Frontal cortex (tissue), 3 donors: ENCODE measurements at regions not wholly inside any gene's neighbourhood (a gene's known extent, or its start where the extent isn't known, plus 50 kb on each side); places are given as distances from the start of the nearest gene placed in this dataset.
A peak's percentile ranks its signal among the peaks of the same experiment; 100 is the strongest.

Experiments
- DNase-seq, 2 donors: peaks; one replicate each; pipeline ENCODE4 v3.0.0; 2012; ENCODE audit warnings: low spot score in 2 of 2
- FAIRE-seq: peaks from 2 replicates; lab custom pipeline; 2012; peaks lifted over from hg19 to GRCh38; lab: Jason Lieb, UNC
- donor health status: control.
- donor health status: control.
- donor health status: control.

- no peak for FAIRE-seq
- no peak for DNase-seq
Measured at GRCh38 chr10:29860166-29860565, 199.2 kb downstream of the JCAD start.

- DNase-seq (no peak), FAIRE-seq (no peak)
Measured at GRCh38 chr10:29859521-29860130, 199.8 kb downstream of the JCAD start.

GRCh38 chr10:29858702-29859267, 200.6 kb downstream of the JCAD start:
- no peak for FAIRE-seq
- no peak for DNase-seq

GRCh38 chr10:29857843-29858701, 201.3 kb downstream of the JCAD start:
- no peak for FAIRE-seq

GRCh38 chr10:29856295-29856694, 203.1 kb downstream of the JCAD start:
- FAIRE-seq (no peak), DNase-seq (no peak)

More at GRCh38 chr10:29857843-29858701, 201.3 kb downstream of the JCAD start:
- DNase-seq, result peak in 1 of 2 donors; percentile 19

GRCh38 chr10:29853913-29854312, 205.5 kb downstream of the JCAD start:
- DNase-seq (no peak), FAIRE-seq (no peak)

GRCh38 chr10:29851241-29851640, 208.1 kb downstream of the JCAD start:
- DNase-seq (no peak), FAIRE-seq (no peak)

GRCh38 chr10:29850371-29850770, 209.0 kb downstream of the JCAD start:
- no peak for FAIRE-seq
- no peak for DNase-seq

GRCh38 chr10:29849886-29850285, 209.5 kb downstream of the JCAD start:
- no peak for DNase-seq
- FAIRE-seq, result no peak

GRCh38 chr10:29849126-29849833, 210.1 kb downstream of the JCAD start:
- DNase-seq (peak in 1 of 2 donors; percentile 8), FAIRE-seq (no peak)

GRCh38 chr10:29846881-29847280, 212.1 kb upstream of the SVIL start:
- FAIRE-seq, result no peak

GRCh38 chr10:29845166-29845565, 210.4 kb upstream of the SVIL start:
- FAIRE-seq (no peak), DNase-seq (no peak)

More at GRCh38 chr10:29846881-29847280, 212.1 kb upstream of the SVIL start:
- no peak for DNase-seq

- DNase-seq (no peak), FAIRE-seq (no peak)
Measured at GRCh38 chr10:29843143-29843542, 208.4 kb upstream of the SVIL start.

- no peak for DNase-seq
- FAIRE-seq, result no peak
Measured at GRCh38 chr10:29841724-29842649, 207.2 kb upstream of the SVIL start.

GRCh38 chr10:29840516-29841276, 205.9 kb upstream of the SVIL start:
- DNase-seq, result no peak
- no peak for FAIRE-seq

- FAIRE-seq (no peak), DNase-seq (no peak)
Measured at GRCh38 chr10:29839826-29840515, 205.2 kb upstream of the SVIL start.

- DNase-seq, result no peak
- no peak for FAIRE-seq
Measured at GRCh38 chr10:29838539-29838938, 203.8 kb upstream of the SVIL start.

- no peak for FAIRE-seq
Measured at GRCh38 chr10:29837586-29837985, 202.8 kb upstream of the SVIL start.

More at GRCh38 chr10:29837586-29837985, 202.8 kb upstream of the SVIL start:
- no peak for DNase-seq
